Calu3 (cell line): ENCODE measurements at regions not wholly inside any gene's neighbourhood (a gene's known extent, or its start where the extent isn't known, plus 50 kb on each side); places are given as distances from the start of the nearest gene placed in this dataset.

Source experiments
- BruUV-seq: library from RNA; stranded (reverse); fragments of 400-500 nt; replicated peaks from 2 replicates; lab custom pipeline; 2021; lab: Mats Ljungman, UMichigan
- CTCF ChIA-PET: fragments of 300-600 bp; sonication (Branson Sonifier 250); formaldehyde crosslinking; loops from one replicate; lab custom pipeline; 2022; ENCODE audit warnings: antibody characterized with exemption; lab: Charles Lee
- DNase-seq: peaks from one replicate; pipeline ENCODE4 v3.0.0; 2022
- H3K27ac Mint-ChIP-seq: one replicate; pipeline ENCODE4 v1.8.0; 2022; ENCODE audit warnings: mixed read lengths; ENCODE audit not compliant: unreplicated experiment
- H3K27me3 Mint-ChIP-seq: one replicate; pipeline ENCODE4 v1.8.0; 2022; ENCODE audit warnings: mixed read lengths; ENCODE audit not compliant: unreplicated experiment
- H3K36me3 Mint-ChIP-seq: one replicate; pipeline ENCODE4 v1.8.0; 2022; ENCODE audit warnings: mild to moderate bottlenecking, moderate library complexity, mixed read lengths; ENCODE audit not compliant: insufficient read depth, unreplicated experiment
- H3K4me1 Mint-ChIP-seq: one replicate; pipeline ENCODE4 v1.8.0; 2022; ENCODE audit warnings: mild to moderate bottlenecking, low read depth, mixed read lengths; ENCODE audit not compliant: unreplicated experiment
- H3K4me3 Mint-ChIP-seq: one replicate; pipeline ENCODE4 v1.8.0; 2022; ENCODE audit warnings: mild to moderate bottlenecking, low read depth, moderate library complexity, mixed read lengths; ENCODE audit not compliant: unreplicated experiment
- H3K9me3 Mint-ChIP-seq: one replicate; pipeline ENCODE4 v1.8.0; 2022; ENCODE audit warnings: low read depth, mixed read lengths; ENCODE audit not compliant: unreplicated experiment
- CTCF ChIP-seq: fragments of 200-600 bp; IDR thresholded peaks from one replicate; pipeline ENCODE4 v1.8.0; 2022; ENCODE audit warnings: antibody characterized with exemption; ENCODE audit not compliant: unreplicated experiment
- intact Hi-C: fragments of 100-400 bp; cut with micrococcal nuclease; formaldehyde crosslinking; loops from one replicate; pipeline ENCODE4 v1.10.0; 2022; ENCODE audit not compliant: unreplicated experiment

GRCh38 chr18:79615586-79615985, 64.0 kb upstream of the CTDP1 start:
- intact Hi-C loops: no loop called here
- DNase-seq: no peak
- CTCF ChIA-PET: no interaction called here
- no peaks in the 10 kb centered on the region for H3K36me3 Mint-ChIP-seq
- H3K4me3 Mint-ChIP-seq: no peak overlapping the region
- no TSS peak for BruUV-seq
- no peaks in the 10 kb centered on the region for H3K27me3 Mint-ChIP-seq
- no peaks in the 10 kb centered on the region for H3K9me3 Mint-ChIP-seq
- no peak for TF ChIP-seq CTCF
- no peak overlapping the region for H3K27ac Mint-ChIP-seq
- no peaks in the 10 kb centered on the region for H3K4me1 Mint-ChIP-seq

GRCh38 chr18:79616651-79617510, 62.7 kb upstream of the CTDP1 start:
- Mint-ChIP-seq H3K36me3 (no peaks in the 10 kb centered on the region), H3K27ac (no peak overlapping the region), H3K4me3 (no peak overlapping the region), H3K4me1 (no peaks in the 10 kb centered on the region), H3K9me3 (no peaks in the 10 kb centered on the region), H3K27me3 (no peaks in the 10 kb centered on the region)
- intact Hi-C loops: no loop called here
- no peak for DNase-seq
- BruUV-seq: no TSS peak
- TF ChIP-seq CTCF: no peak
- CTCF ChIA-PET: no interaction called here

GRCh38 chr18:79617511-79618500, 61.8 kb upstream of the CTDP1 start:
- no peak for DNase-seq
- TF ChIP-seq CTCF: no peak
- H3K27ac Mint-ChIP-seq: no peak overlapping the region
- no peaks in the 10 kb centered on the region for H3K27me3 Mint-ChIP-seq
- no TSS peak for BruUV-seq
- CTCF ChIA-PET: no interaction called here
- intact Hi-C loops: no loop called here
- no peaks in the 10 kb centered on the region for H3K9me3 Mint-ChIP-seq
- H3K4me1 Mint-ChIP-seq: no peaks in the 10 kb centered on the region
- H3K4me3 Mint-ChIP-seq: no peak overlapping the region
- no peaks in the 10 kb centered on the region for H3K36me3 Mint-ChIP-seq

DNA sequence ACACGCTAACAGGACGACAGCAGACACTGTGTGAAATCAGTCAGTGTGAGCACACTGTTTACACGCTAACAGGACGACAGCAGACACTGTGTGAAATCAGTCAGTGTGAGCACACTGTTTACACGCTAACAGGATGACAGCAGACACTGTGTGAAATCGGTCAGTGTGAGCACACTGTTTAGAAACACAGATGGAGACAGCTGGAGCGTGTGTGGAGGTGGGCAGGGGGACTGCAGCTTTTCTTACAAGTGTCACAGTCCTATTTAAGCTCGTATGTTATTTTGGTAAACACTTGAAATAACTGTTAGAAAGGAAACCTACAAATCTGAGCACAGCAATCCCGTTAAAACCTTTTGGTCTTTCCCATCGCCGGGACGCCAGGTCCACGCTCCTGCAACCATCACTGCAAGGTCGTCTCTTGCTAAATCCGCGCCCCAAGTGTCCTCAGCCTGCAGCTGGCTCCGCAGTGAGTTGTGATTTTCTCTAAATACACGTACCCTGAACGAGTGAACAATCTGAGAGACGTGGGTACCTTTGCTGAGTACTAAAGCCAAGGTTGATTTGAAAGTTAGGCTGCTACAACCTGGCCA, 58.9 kb upstream of the CTDP1 start:
- no TSS peak for BruUV-seq
- H3K27ac Mint-ChIP-seq: no peak overlapping the region

More for the DNA sequence above, 58.9 kb upstream of the CTDP1 start:
- Mint-ChIP-seq H3K9me3 (peaks cover 3% of the 10 kb centered on the region), H3K4me3 (no peak overlapping the region), H3K4me1 (no peaks in the 10 kb centered on the region), H3K36me3 (no peaks in the 10 kb centered on the region), H3K27me3 (peaks cover 8% of the 10 kb centered on the region)
- intact Hi-C loops: no loop called here
- CTCF ChIA-PET: no interaction called here
- TF ChIP-seq CTCF: no peak
- no peak for DNase-seq
